ENCODE measurements at regions not wholly inside any gene's neighbourhood (a gene's known extent, or its start where the extent isn't known, plus 50 kb on each side); places are given as distances from the start of the nearest gene placed in this dataset.

GRCh38 chr10:111131168-111131799, 54.5 kb downstream of the ADRA2A start:
- H3K9me3 ChIP-seq (ENCODE audit: control insufficient read depth in 5 of 5, low read length in 5 of 5): no peaks in the 10 kb centered on the region
- no peak overlapping the region for H3K4me3 ChIP-seq (ENCODE audit: low read depth in 1 of 5, low read length in 5 of 5)
- no peaks in the 10 kb centered on the region for H3K36me3 ChIP-seq (ENCODE audit: control insufficient read depth in 5 of 5, insufficient read depth in 5 of 5, low read length in 5 of 5)
- H3K27me3 ChIP-seq (ENCODE audit: control insufficient read depth in 5 of 5, insufficient read depth in 4 of 5, low read length in 5 of 5): no peaks in the 10 kb centered on the region
- no peak overlapping the region for H3K27ac ChIP-seq (ENCODE audit: low read depth, low read length)
- peaks cover 0 to 15% (median 10%) of the 10 kb centered on the region in 5 donors for H3K4me1 ChIP-seq (ENCODE audit: control insufficient read depth in 5 of 5, insufficient read depth in 5 of 5, low read length in 5 of 5)
- no peak overlapping the region for H3K9ac ChIP-seq (ENCODE audit: low read length in 5 of 5)

- H3K9ac ChIP-seq (ENCODE audit: low read length in 5 of 5): no peak overlapping the region
- no peak overlapping the region for H3K4me3 ChIP-seq (ENCODE audit: low read depth in 1 of 5, low read length in 5 of 5)
- no peaks in the 10 kb centered on the region for H3K27me3 ChIP-seq (ENCODE audit: control insufficient read depth in 5 of 5, insufficient read depth in 4 of 5, low read length in 5 of 5)
- peaks cover 0 to 5% (median 0%) of the 10 kb centered on the region in 5 donors for H3K4me1 ChIP-seq (ENCODE audit: control insufficient read depth in 5 of 5, insufficient read depth in 5 of 5, low read length in 5 of 5)
- no peaks in the 10 kb centered on the region for H3K9me3 ChIP-seq (ENCODE audit: control insufficient read depth in 5 of 5, low read length in 5 of 5)
- H3K36me3 ChIP-seq (ENCODE audit: control insufficient read depth in 5 of 5, insufficient read depth in 5 of 5, low read length in 5 of 5): no peaks in the 10 kb centered on the region
- no peak overlapping the region for H3K27ac ChIP-seq (ENCODE audit: low read depth, low read length)
Observed at GRCh38 chr10:111137007-111137406, 60.2 kb downstream of the ADRA2A start.

- Histone ChIP-seq H3K4me3 (ENCODE audit: low read depth in 1 of 5, low read length in 5 of 5) (no peak overlapping the region), H3K36me3 (ENCODE audit: control insufficient read depth in 5 of 5, insufficient read depth in 5 of 5, low read length in 5 of 5) (no peaks in the 10 kb centered on the region), H3K4me1 (ENCODE audit: control insufficient read depth in 5 of 5, insufficient read depth in 5 of 5, low read length in 5 of 5) (peaks cover 0 to 5% (median 0%) of the 10 kb centered on the region in 5 donors), H3K9ac (ENCODE audit: low read length in 5 of 5) (no peak overlapping the region), H3K27ac (ENCODE audit: low read depth, low read length) (no peak overlapping the region), H3K9me3 (ENCODE audit: control insufficient read depth in 5 of 5, low read length in 5 of 5) (no peaks in the 10 kb centered on the region), H3K27me3 (ENCODE audit: control insufficient read depth in 5 of 5, insufficient read depth in 4 of 5, low read length in 5 of 5) (no peaks in the 10 kb centered on the region)
Observed at GRCh38 chr10:111137587-111137986, 60.8 kb downstream of the ADRA2A start.

GRCh38 chr10:111138544-111138943, 61.7 kb downstream of the ADRA2A start:
- no peaks in the 10 kb centered on the region for H3K9me3 ChIP-seq (ENCODE audit: control insufficient read depth in 5 of 5, low read length in 5 of 5)
- no peak overlapping the region for H3K27ac ChIP-seq (ENCODE audit: low read depth, low read length)
- no peak overlapping the region for H3K9ac ChIP-seq (ENCODE audit: low read length in 5 of 5)
- H3K36me3 ChIP-seq (ENCODE audit: control insufficient read depth in 5 of 5, insufficient read depth in 5 of 5, low read length in 5 of 5): no peaks in the 10 kb centered on the region
- H3K27me3 ChIP-seq (ENCODE audit: control insufficient read depth in 5 of 5, insufficient read depth in 4 of 5, low read length in 5 of 5): no peaks in the 10 kb centered on the region
- peaks cover 0 to 5% (median 0%) of the 10 kb centered on the region in 5 donors for H3K4me1 ChIP-seq (ENCODE audit: control insufficient read depth in 5 of 5, insufficient read depth in 5 of 5, low read length in 5 of 5)
- no peak overlapping the region for H3K4me3 ChIP-seq (ENCODE audit: low read depth in 1 of 5, low read length in 5 of 5)

GRCh38 chr10:111139567-111139966, 62.7 kb downstream of the ADRA2A start:
- Histone ChIP-seq H3K9me3 (ENCODE audit: control insufficient read depth in 5 of 5, low read length in 5 of 5) (no peaks in the 10 kb centered on the region), H3K4me1 (ENCODE audit: control insufficient read depth in 5 of 5, insufficient read depth in 5 of 5, low read length in 5 of 5) (peaks cover 0 to 5% (median 0%) of the 10 kb centered on the region in 5 donors), H3K4me3 (ENCODE audit: low read depth in 1 of 5, low read length in 5 of 5) (no peak overlapping the region), H3K27ac (ENCODE audit: low read depth, low read length) (no peak overlapping the region), H3K36me3 (ENCODE audit: control insufficient read depth in 5 of 5, insufficient read depth in 5 of 5, low read length in 5 of 5) (no peaks in the 10 kb centered on the region), H3K9ac (ENCODE audit: low read length in 5 of 5) (no peak overlapping the region), H3K27me3 (ENCODE audit: control insufficient read depth in 5 of 5, insufficient read depth in 4 of 5, low read length in 5 of 5) (no peaks in the 10 kb centered on the region)

- Histone ChIP-seq H3K9me3 (ENCODE audit: control insufficient read depth in 5 of 5, low read length in 5 of 5) (no peaks in the 10 kb centered on the region), H3K4me3 (ENCODE audit: low read depth in 1 of 5, low read length in 5 of 5) (no peak overlapping the region), H3K36me3 (ENCODE audit: control insufficient read depth in 5 of 5, insufficient read depth in 5 of 5, low read length in 5 of 5) (no peaks in the 10 kb centered on the region), H3K4me1 (ENCODE audit: control insufficient read depth in 5 of 5, insufficient read depth in 5 of 5, low read length in 5 of 5) (peaks cover 0 to 5% (median 0%) of the 10 kb centered on the region in 5 donors), H3K27ac (ENCODE audit: low read depth, low read length) (no peak overlapping the region), H3K27me3 (ENCODE audit: control insufficient read depth in 5 of 5, insufficient read depth in 4 of 5, low read length in 5 of 5) (no peaks in the 10 kb centered on the region), H3K9ac (ENCODE audit: low read length in 5 of 5) (no peak overlapping the region)
Observed at GRCh38 chr10:111142092-111142768, 65.4 kb downstream of the ADRA2A start.

GRCh38 chr10:111146025-111146640, 69.3 kb downstream of the ADRA2A start:
- Histone ChIP-seq H3K4me1 (ENCODE audit: control insufficient read depth in 5 of 5, insufficient read depth in 5 of 5, low read length in 5 of 5) (no peaks in the 10 kb centered on the region), H3K4me3 (ENCODE audit: low read depth in 1 of 5, low read length in 5 of 5) (no peak overlapping the region), H3K27ac (ENCODE audit: low read depth, low read length) (no peak overlapping the region), H3K27me3 (ENCODE audit: control insufficient read depth in 5 of 5, insufficient read depth in 4 of 5, low read length in 5 of 5) (no peaks in the 10 kb centered on the region), H3K36me3 (ENCODE audit: control insufficient read depth in 5 of 5, insufficient read depth in 5 of 5, low read length in 5 of 5) (no peaks in the 10 kb centered on the region), H3K9me3 (ENCODE audit: control insufficient read depth in 5 of 5, low read length in 5 of 5) (no peaks in the 10 kb centered on the region), H3K9ac (ENCODE audit: low read length in 5 of 5) (no peak overlapping the region)

GRCh38 chr10:111148025-111148424, 71.2 kb downstream of the ADRA2A start:
- H3K27ac ChIP-seq (ENCODE audit: low read depth, low read length): no peak overlapping the region
- no peaks in the 10 kb centered on the region for H3K9me3 ChIP-seq (ENCODE audit: control insufficient read depth in 5 of 5, low read length in 5 of 5)
- H3K4me3 ChIP-seq (ENCODE audit: low read depth in 1 of 5, low read length in 5 of 5): no peak overlapping the region
- H3K36me3 ChIP-seq (ENCODE audit: control insufficient read depth in 5 of 5, insufficient read depth in 5 of 5, low read length in 5 of 5): no peaks in the 10 kb centered on the region
- H3K4me1 ChIP-seq (ENCODE audit: control insufficient read depth in 5 of 5, insufficient read depth in 5 of 5, low read length in 5 of 5): no peaks in the 10 kb centered on the region
- no peak overlapping the region for H3K9ac ChIP-seq (ENCODE audit: low read length in 5 of 5)
- H3K27me3 ChIP-seq (ENCODE audit: control insufficient read depth in 5 of 5, insufficient read depth in 4 of 5, low read length in 5 of 5): no peaks in the 10 kb centered on the region

- Histone ChIP-seq H3K4me3 (ENCODE audit: low read depth in 1 of 5, low read length in 5 of 5) (no peak overlapping the region), H3K9ac (ENCODE audit: low read length in 5 of 5) (no peak overlapping the region), H3K36me3 (ENCODE audit: control insufficient read depth in 5 of 5, insufficient read depth in 5 of 5, low read length in 5 of 5) (no peaks in the 10 kb centered on the region), H3K27ac (ENCODE audit: low read depth, low read length) (no peak overlapping the region), H3K27me3 (ENCODE audit: control insufficient read depth in 5 of 5, insufficient read depth in 4 of 5, low read length in 5 of 5) (no peaks in the 10 kb centered on the region), H3K9me3 (ENCODE audit: control insufficient read depth in 5 of 5, low read length in 5 of 5) (no peaks in the 10 kb centered on the region), H3K4me1 (ENCODE audit: control insufficient read depth in 5 of 5, insufficient read depth in 5 of 5, low read length in 5 of 5) (no peaks in the 10 kb centered on the region)
Observed at GRCh38 chr10:111148440-111148839, 71.6 kb downstream of the ADRA2A start.

- H3K9ac ChIP-seq (ENCODE audit: low read length in 5 of 5): no peak overlapping the region
Observed at GRCh38 chr10:111150691-111151090, 73.9 kb downstream of the ADRA2A start.

More at GRCh38 chr10:111150691-111151090, 73.9 kb downstream of the ADRA2A start:
- H3K4me3 ChIP-seq (ENCODE audit: low read depth in 1 of 5, low read length in 5 of 5): no peak overlapping the region
- H3K27me3 ChIP-seq (ENCODE audit: control insufficient read depth in 5 of 5, insufficient read depth in 4 of 5, low read length in 5 of 5): no peaks in the 10 kb centered on the region
- H3K4me1 ChIP-seq (ENCODE audit: control insufficient read depth in 5 of 5, insufficient read depth in 5 of 5, low read length in 5 of 5): peaks cover 0 to 11% (median 9%) of the 10 kb centered on the region in 5 donors
- H3K9me3 ChIP-seq (ENCODE audit: control insufficient read depth in 5 of 5, low read length in 5 of 5): no peaks in the 10 kb centered on the region
- H3K36me3 ChIP-seq (ENCODE audit: control insufficient read depth in 5 of 5, insufficient read depth in 5 of 5, low read length in 5 of 5): no peaks in the 10 kb centered on the region
- H3K27ac ChIP-seq (ENCODE audit: low read depth, low read length): no peak overlapping the region

Measured in subcutaneous abdominal adipose tissue (tissue), 5 donors.